D721Med (cell line): ENCODE measurements at regions not wholly inside any gene's neighbourhood (a gene's known extent, or its start where the extent isn't known, plus 50 kb on each side); places are given as distances from the start of the nearest gene placed in this dataset.

Source experiments
- DNase-seq: peaks from one replicate; pipeline ENCODE4 v3.0.0; 2011; ENCODE audit warnings: low spot score; ENCODE audit not compliant: insufficient read length
- FAIRE-seq: peaks from 2 replicates; lab custom pipeline; 2011; peaks lifted over from hg19 to GRCh38; lab: Jason Lieb, UNC
- TF ChIP-seq, protein P1 (sequence below): IDR thresholded peaks from 2 replicates; pipeline ENCODE4 v1.5.1; 2012; ENCODE audit warnings: mild to moderate bottlenecking, control low read depth; ENCODE audit not compliant: insufficient read depth; ENCODE audit errors: missing control alignments

DNA sequence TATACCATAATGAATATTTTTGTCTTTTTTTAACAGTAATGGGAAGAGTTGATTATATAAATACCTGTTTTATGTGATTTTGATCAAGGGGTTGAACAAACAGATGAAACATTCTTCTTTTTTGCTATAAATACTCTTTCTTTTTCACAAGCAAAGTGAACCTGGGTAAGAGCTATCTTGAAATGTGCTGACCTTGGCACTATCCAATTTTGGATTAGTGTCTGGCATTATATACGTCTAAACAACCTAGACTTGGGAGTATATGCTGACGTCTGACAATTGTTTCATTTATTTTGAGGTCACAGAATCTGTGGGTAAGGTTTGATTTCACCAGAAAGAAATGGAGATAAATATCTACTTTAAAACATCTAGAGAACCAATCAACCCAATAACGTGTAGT lies 716.0 kb upstream of the STXBP6 start:
- no peak for FAIRE-seq
- TF ChIP-seq, protein P1, sequence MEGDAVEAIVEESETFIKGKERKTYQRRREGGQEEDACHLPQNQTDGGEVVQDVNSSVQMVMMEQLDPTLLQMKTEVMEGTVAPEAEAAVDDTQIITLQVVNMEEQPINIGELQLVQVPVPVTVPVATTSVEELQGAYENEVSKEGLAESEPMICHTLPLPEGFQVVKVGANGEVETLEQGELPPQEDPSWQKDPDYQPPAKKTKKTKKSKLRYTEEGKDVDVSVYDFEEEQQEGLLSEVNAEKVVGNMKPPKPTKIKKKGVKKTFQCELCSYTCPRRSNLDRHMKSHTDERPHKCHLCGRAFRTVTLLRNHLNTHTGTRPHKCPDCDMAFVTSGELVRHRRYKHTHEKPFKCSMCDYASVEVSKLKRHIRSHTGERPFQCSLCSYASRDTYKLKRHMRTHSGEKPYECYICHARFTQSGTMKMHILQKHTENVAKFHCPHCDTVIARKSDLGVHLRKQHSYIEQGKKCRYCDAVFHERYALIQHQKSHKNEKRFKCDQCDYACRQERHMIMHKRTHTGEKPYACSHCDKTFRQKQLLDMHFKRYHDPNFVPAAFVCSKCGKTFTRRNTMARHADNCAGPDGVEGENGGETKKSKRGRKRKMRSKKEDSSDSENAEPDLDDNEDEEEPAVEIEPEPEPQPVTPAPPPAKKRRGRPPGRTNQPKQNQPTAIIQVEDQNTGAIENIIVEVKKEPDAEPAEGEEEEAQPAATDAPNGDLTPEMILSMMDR = no peak
- DNase-seq = no peak

DNA sequence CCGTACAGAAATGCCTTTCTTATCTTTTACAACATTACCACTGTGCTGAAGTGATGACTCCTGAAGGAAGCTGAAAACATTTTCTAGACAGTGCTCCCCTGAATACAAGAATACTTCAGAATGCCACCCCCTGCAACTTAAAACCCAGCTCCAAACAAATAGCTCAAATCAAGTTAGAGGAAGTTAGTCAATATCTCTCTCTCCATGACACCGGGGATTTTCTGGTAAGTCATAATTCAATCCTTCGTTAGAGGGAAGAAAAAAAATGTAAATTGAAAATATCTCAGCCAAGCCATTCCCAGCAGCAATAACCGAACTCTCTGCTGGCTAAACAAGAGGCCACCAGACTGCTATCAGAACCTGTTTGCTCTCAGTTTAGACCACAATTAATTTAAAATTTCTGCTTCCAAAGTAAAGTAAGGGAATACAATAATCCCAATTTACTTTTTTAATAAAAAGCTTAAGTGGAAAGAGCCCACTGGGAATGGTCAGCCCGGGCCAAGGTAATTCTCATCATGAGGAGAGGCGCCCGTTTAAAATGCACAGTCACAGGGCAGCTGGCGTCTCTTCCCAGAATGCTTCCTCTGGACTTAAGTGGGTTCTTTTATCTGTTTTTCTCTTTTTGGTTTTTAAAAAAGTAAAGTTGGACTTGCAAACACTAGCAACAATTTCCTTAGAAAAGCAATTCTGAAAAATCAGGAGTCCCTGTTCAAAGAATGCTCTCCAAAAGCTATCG lies 710.1 kb upstream of the STXBP6 start:
- DNase-seq (no peak), FAIRE-seq (no peak)
- TF ChIP-seq, protein P1 = no peak

DNA sequence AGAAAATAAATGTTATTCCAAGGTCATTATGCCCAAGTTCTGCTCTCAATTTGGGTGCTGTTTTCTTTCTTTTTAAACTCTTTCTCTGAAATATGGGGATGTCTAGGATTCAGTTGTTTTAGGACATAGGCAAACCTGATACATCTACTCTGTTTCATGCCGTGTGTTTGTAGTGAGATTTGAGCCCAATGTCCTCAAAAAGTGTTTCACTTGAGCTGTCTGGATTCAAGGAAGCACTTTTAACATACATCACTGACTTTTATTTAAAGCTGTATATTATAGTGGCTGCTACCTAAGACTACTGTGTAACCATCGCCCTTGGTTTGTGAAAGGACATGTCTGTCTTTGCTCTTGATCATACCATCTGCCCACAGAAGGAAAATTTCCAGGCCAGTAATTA lies 709.3 kb upstream of the STXBP6 start:
- DNase-seq (no peak), FAIRE-seq (no peak)
- TF ChIP-seq, protein P1 = no peak

DNA sequence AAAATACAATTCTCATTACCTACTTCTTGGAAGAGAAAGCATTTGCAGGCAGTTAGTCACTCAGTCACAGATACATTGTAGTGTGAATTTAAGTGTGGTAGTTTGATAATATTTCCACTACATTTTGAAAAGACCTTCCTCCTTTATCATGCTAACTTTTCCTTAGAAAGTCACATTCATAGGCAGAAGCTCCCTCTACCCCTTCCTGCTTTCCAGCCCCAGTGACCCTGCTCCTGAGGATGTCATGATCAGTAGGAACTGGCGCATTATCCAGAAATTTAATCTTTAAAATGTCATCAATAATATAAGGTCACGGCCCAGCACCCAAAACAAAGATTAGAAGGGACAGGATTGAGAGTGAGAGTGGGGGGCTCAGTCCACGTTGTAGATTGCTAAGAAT lies 707.4 kb upstream of the STXBP6 start:
- FAIRE-seq (no peak), DNase-seq (no peak)
- TF ChIP-seq, protein P1 = no peak

DNA sequence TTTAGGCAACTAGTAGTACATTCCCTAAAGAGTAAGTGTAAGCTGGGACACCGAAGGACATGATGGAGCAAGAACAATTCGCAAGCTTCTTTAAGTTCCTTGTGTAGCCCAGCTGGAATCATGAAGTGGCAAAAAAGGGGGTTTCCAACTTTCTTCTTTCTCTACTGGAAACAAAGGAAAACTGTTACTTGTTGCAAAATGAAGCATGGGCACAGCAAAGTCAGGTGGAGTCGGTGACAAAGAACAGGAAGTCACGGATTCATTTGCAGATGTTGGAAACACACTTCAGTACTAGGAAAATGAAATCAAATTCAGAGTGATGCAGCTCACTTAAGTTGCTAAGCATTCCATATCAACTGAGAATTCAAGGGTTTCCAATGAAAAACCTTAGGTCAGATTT lies 706.9 kb upstream of the STXBP6 start:
- FAIRE-seq (no peak), DNase-seq (no peak)
- TF ChIP-seq, protein P1 = no peak

DNA sequence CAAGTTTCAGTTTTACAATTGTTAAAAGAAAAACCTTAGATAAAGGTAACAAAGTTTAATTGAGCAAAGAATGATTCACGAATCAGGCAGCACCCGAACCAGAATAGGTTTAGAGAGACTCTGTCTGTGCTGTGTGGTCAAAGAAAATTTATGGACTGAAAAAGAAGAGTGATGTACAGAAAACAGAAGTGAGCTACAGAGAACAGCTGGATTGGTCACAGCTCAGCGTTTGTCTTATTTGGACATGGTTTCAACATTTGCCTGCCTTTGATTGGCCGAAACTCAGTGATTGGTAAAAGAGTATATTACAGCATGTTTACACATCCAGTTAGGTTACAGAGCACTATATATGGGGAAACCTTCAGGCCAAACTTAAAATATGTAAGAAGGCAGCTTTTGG lies 703.2 kb upstream of the STXBP6 start:
- TF ChIP-seq, protein P1 = no peak
- no peak for DNase-seq
- no peak for FAIRE-seq

DNA sequence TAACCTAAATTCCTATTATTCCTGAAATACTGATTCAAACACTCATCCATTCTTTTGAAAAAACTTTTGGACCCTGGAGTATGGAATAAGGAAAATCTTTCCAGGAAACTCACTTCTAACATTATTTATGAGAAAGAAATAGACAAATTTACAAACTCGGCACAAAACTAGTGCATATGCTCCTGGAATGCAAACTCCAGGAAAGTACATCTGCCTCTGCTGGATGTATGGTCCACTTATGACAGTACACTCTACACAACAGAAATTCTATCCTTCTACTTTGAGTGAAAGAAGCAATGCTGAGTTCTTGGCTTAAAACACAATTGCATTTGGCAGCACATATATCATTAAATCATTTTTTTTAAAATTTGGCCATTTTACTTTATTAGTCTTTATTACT lies 700.5 kb upstream of the STXBP6 start:
- FAIRE-seq = no peak
- DNase-seq = no peak
- TF ChIP-seq, protein P1 = no peak
